NCI-H1092 (cell line): ENCODE measurements at regions not wholly inside any gene's neighbourhood (a gene's known extent, or its start where the extent isn't known, plus 50 kb on each side); places are given as distances from the start of the nearest gene placed in this dataset.

Source experiments
- DNase-seq: peaks from one replicate; lab custom pipeline; 2025; lab: John Stamatoyannopoulos, UW

DNA sequence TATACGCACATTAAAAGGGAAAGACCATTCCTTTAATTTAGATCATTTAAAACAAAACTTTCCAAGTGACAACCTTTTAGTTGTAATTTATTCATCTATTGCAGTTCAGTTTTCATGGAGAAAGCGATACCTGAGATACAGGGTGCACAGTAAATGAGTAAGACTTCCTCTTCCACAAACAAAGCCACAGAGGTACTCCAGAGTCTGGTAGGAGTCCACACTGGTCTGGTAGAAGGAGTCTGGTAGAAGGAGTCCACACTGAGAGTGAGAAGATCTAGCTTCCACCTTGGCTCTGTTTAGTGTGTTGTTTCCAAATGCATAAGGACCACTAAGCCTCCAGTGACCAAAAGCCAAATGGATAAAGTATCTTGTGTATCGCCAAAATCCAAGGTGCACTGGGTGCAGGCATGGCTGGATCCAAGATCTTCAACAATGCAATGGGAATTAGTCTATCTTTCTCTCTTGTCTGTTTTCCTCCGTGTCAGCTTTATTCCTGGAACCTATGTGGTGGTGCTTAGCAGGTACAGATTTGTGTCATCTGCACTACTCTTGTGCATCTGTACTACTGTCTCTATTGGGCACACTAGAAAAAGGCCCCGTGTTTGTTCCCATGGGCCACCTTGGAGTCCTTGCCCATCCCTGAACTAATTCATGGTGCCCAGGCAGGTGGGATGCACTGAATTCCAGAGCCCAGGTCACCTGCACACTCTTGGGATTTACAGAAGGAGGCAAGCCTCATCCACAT lies 331.1 kb downstream of the BCL11B start:
- DNase-seq, result no peak

- no peak for DNase-seq
Observed at GRCh38 chr14:98941481-98941880, 330.5 kb downstream of the BCL11B start.

GRCh38 chr14:98943907-98944306 lies 328.1 kb downstream of the BCL11B start:
- no peak for DNase-seq

DNA sequence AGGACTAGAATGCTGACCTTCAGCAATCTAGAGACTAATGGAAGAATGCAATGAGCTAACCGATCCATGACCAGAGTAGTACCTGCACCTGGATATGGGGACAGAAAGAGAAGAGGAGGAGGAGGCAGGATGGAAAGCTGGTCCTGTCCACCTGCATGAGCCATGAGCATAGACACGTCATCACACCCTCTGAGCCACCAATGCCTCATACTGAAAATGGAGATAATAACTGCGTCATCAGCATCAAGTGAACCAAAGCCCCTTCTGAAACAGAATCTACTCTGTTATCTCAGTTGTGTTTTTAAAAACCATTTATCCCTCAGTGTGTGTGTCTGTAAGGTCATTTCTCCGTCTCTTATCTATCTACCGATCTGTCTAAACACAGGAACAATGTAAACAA lies 327.0 kb downstream of the BCL11B start:
- no peak for DNase-seq

DNA sequence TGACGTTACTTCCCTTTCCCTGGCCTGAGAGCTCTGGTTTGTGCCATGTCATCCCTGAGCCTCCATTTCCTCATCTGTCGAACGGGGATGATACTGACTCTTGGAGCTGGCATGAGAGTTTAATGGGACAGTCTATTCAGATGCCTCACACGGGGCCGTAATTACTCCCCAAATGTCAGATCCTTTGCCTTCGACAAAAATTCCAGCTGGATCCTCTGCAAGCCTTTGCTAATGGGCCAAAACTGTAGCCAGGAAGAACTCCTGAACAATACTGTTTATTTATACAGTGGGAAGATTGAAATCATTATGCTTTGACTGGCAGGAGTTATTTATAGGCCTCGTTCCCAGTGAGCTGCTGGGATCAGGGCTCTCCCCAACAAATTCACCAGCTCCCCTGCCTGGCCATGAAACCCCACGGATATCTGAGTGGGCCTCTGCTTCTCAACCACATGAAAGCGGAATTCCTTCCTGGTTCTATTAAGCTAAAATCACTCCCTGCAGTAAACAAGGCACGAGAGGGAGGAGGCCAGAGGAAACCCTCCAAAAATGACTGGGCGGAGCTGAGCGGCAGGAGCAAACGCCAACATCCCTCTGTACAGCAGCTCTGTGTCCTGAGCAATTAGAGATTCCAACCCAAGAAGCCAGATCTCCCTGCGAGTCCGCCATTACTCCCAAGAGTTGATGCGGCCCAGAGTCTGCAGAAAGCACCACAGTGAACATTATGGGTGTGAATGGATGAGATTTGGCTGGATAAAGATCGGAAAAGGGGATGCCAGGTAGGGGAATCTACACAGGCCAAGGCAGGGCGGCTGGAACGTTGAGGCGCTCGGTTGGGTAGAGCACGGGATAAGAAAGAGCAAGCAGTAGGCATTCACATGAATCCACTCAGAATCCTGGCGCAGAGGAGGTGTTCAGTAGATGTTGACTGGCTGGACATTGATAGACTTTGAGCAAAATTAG lies 326.1 kb downstream of the BCL11B start:
- DNase-seq, result no peak

DNA sequence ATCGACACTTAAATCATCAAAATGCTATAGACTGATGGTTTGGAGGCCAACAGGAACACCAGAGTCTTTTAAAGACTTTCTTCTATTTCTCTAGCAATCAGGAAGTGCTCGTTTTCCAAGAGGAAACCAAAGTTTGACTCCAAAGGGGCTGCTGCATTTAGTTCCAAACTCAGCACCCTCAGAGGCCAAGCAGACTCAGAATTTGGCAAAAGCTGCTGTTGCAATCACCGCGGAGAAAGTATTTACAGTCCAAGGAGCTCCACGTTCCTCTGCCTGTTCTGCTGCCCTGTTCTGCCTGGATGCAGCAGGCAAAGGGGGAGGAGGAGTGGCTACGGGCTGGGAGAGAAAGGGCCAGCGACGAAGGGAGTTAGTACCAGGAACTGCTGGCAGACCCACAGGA lies 325.1 kb downstream of the BCL11B start:
- DNase-seq, result no peak

GRCh38 chr14:98947911-98948595 lies 323.9 kb downstream of the BCL11B start:
- DNase-seq, result no peak

- DNase-seq, result no peak
Observed at GRCh38 chr14:98949051-98949450, 322.9 kb downstream of the BCL11B start.

GRCh38 chr14:98949481-98950135 lies 322.4 kb downstream of the BCL11B start:
- no peak for DNase-seq

GRCh38 chr14:98950353-98950895 lies 321.6 kb downstream of the BCL11B start:
- DNase-seq, result no peak

DNA sequence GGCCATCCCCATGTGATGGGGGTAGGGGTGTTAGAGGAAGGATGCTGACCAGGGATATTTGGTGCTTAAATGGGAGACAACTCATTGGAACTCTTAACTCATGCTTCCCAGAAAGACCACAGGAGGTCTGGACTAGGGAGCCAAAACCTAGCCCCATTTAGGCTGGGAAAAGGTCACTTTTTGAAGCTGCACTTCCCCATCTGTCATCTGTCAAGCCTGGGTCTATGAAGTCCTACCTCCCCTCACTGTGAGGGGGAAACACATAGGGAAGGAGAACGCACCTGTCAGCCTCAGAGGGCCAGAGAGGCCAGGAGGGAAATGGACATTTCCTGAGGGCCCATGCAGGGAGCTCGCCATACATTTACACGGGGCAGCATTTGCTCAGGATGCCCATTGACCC lies 321.0 kb downstream of the BCL11B start:
- no peak for DNase-seq

DNA sequence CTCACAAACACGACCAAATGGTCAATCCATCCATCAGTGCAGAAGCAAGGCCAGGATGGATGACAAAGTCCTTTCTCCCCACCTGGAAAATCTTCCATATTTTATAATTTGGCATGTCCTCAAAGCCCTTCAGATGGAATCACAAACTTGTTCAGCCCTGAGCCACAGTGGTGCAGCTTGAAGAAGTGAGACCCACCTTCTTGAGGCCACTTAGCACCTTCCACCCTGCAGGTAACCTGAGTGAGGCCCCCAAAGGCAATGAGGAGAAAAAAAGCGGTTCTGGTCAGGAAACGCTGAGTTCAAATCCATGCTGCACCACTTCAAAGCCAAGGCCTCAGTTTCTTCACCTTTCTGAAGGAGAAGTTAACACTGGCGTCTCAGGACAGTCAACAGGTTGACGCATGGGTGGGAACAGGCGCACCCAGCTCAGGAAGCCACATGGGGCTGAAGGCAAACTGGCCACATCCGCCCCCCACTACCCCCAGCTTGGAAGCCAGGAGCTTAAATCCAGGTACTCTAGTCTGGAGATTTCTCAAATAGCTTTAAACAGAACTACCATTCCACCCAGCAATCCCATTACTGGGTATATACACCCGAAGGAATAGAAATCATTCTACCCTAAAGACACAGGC lies 320.4 kb downstream of the BCL11B start:
- DNase-seq, result no peak

- DNase-seq, result no peak
Observed at GRCh38 chr14:98952593-98953350, 319.2 kb downstream of the BCL11B start.

DNA sequence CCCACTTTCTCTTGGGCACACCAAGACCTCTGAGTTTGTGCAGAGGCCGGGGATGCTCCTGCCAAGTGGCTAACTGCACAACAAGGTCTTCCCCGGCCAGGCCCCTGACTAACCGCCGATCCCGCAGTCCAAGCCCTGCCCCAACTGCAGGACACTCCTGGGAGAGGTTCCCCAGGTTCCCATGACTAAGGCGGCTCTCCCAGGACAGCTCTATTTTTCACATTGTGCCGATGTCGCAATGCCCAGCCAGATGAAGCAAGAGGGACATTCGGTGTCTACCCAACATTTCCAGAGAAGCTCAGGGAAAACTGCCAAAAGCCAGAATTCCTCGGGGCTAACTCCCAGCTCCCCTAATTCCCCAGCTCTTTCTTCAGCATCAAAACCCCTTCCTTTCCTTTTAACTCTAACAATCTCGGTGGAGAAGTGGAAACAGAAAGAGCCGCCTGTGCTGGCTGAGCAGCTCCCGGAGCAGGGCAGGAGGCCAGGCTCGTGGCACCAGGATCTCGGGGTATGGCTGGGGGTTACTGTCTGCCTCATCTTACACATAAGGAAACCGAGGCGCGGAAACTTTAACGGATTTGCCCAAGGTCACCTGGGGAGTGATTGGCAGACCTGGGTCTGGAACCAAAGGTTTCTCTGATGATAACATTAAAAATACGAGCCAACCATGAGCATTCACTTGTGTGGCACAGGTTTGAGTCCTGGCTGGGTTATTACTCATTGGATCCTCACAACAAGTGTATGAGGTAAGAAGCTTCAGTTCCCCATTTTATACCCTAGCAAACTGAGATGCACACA lies 318.2 kb downstream of the BCL11B start:
- DNase-seq, result no peak

GRCh38 chr14:98954349-98955000 lies 317.5 kb downstream of the BCL11B start:
- DNase-seq, result no peak

DNA sequence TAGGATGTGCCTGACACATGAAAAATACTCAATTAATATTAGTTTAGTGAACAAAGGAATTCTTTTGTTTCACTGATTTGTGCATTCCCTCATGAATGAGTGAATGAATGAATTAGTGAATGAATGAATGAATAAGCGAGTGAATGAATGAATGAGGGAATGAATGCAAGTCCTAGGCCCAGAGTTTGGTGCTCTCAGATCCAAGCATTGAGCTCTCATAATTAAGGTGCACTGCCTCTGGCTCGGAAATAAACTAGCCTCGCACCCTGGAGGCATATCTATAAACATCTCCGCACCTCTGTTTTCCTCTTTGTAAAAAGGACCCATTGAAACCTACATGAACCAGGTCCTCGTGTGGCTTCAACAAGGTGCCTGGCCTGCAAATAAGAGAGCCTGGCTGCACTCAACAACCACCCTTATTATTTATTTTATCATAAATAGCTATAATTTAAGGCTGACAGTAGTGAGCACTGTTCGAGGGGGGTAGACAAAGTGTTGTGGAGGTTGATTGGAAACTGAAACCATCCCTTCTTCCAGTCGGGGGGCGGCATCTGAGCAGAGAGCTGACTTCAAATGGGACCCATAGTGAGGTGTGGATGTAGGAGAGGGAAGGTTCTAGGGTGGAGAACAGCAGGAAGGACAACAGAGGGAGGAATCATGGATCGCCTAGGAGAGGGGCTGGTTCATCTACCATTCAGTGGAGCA lies 316.8 kb downstream of the BCL11B start:
- no peak for DNase-seq

DNA sequence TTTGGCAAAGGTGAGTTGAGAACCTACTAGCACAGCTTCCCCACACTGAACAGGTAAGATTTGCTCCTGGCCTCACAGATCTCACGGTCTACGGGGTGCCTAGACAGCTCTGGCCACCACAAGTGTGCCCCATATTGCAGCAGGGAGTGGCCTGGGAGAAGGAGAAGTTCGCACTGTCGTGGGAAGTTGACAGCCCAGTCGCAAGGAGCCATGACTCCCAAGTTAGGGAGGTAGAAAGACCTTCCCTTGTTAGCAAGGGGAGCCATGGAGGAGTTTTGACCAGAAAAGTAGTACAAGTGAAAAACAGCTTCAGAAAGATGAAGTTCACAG lies 316.3 kb downstream of the BCL11B start:
- DNase-seq, result no peak

DNA sequence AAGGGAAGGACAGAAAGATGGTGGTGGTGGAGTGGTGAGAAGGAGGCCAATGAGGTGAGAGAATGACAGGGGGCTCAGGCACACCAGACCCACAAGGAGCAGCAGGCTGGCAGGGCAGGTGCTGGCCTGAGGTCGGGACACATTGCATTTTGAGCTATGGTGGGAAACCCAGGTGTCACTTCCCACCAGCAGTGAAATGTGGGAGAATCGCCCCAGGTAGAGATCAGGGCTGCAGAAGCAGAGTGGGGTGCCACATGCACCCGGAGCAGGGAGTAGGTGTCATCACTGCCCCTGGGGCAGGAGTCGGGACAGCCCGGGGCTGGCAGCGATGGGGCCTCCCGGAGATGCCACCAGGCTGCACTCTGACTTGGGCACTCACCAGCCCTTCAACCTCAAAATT lies 315.8 kb downstream of the BCL11B start:
- no peak for DNase-seq

DNA sequence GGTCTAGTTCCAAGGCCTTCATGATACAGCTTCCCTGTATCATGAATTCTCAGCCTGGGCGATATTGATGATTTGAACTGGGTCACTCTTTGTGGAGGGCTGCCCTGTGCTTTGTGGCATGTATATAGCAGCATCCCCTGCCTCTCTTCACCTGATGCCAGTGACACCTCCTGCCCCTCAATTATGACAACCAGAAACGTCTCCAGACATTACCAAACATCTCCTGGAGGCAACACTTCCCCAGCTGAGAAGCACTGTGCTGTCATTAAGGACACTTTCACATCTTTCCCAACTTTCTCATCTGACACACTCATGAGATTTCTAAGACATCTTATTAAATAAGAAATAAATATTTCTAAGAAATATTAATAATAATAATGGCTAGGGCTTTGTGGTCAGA lies 315.3 kb downstream of the BCL11B start:
- DNase-seq, result no peak
